ENCODE measurements at regions not wholly inside any gene's neighbourhood (a gene's known extent, or its start where the extent isn't known, plus 50 kb on each side); places are given as distances from the start of the nearest gene placed in this dataset.

GRCh38 chr1:99461499-99461898, 184.4 kb upstream of the PALMD start:
- H3K27ac Mint-ChIP-seq: no peak overlapping the region
- no peak for ATAC-seq (replicated peaks)
- no peaks in the 10 kb centered on the region for H3K9me3 Mint-ChIP-seq
- no peak overlapping the region for H3K4me3 Mint-ChIP-seq
- H3K36me3 Mint-ChIP-seq (ENCODE audit: low read depth): no peaks in the 10 kb centered on the region
- H3K27me3 Mint-ChIP-seq: peaks cover 11% of the 10 kb centered on the region
- no peaks in the 10 kb centered on the region for H3K4me1 Mint-ChIP-seq

DNA sequence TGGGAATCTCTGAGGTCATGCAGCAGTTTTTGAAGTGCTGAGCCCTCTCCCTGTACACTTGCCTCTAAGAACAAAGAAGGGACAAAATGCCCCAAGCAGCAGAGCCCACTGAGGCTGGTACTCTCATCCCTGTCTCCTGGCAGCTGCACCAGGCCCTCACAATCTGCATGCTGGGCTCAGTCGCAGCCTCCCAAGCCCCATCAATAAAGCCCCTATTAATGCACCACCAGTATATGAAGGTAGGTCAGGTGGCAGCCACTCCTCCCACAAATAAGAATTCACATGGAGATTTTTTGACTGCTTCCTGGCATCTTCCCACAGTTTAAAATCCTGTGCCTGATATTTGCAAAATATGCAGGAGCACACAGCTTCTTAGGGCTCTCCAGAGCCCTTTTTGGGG, 181.2 kb upstream of the PALMD start:
- Mint-ChIP-seq H3K4me3 (no peak overlapping the region), H3K9me3 (no peaks in the 10 kb centered on the region), H3K27me3 (peaks cover 3% of the 10 kb centered on the region), H3K4me1 (no peaks in the 10 kb centered on the region), H3K36me3 (ENCODE audit: low read depth) (no peaks in the 10 kb centered on the region), H3K27ac (no peak overlapping the region)
- ATAC-seq (replicated peaks): no peak

DNA sequence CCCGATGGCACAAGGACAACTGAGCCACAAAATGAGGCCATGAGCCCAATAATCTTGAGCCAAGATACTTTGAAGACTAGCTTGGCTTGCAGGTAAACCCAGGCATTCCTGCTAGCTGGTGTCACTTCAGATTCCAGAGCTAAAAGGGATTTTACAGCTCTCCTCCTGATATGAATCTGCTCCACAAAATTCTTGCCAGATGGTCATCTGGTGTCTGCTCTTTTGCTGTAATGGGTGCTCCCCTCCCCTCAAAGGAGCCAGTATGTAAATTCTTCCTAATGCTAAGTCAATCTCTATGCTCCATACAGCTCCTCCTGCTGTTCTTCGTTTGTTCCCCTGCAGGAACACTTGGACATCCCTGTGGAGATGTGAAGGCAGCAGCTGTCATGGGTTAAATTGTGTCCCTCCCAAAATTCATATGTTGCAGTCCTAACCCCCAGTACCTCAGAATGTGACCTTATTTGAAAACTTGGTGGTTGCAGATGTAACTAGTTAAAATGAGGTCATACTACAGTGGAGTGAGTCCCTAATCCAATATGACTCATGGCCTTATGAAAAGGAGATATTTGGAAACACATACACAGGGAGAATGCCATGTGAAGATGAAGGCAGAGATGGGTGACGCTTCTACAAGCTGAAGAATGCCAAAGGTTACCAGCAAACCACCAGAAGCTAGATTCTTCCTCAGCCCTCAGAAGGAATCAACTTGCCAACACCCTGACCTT, 180.6 kb upstream of the PALMD start:
- no peaks in the 10 kb centered on the region for H3K4me1 Mint-ChIP-seq
- no peak overlapping the region for H3K27ac Mint-ChIP-seq
- no peak overlapping the region for H3K4me3 Mint-ChIP-seq
- no peaks in the 10 kb centered on the region for H3K36me3 Mint-ChIP-seq (ENCODE audit: low read depth)
- no peak for ATAC-seq (replicated peaks)
- peaks cover 3% of the 10 kb centered on the region for H3K27me3 Mint-ChIP-seq
- H3K9me3 Mint-ChIP-seq: no peaks in the 10 kb centered on the region

- H3K4me3 Mint-ChIP-seq: no peak overlapping the region
- ATAC-seq (replicated peaks): no peak
- no peaks in the 10 kb centered on the region for H3K36me3 Mint-ChIP-seq (ENCODE audit: low read depth)
- no peaks in the 10 kb centered on the region for H3K9me3 Mint-ChIP-seq
- H3K27me3 Mint-ChIP-seq: peaks cover 3% of the 10 kb centered on the region
- H3K27ac Mint-ChIP-seq: no peak overlapping the region
- no peaks in the 10 kb centered on the region for H3K4me1 Mint-ChIP-seq
These were observed 178.3 kb upstream of the PALMD start for GRCh38 chr1:99467645-99468044.

DNA sequence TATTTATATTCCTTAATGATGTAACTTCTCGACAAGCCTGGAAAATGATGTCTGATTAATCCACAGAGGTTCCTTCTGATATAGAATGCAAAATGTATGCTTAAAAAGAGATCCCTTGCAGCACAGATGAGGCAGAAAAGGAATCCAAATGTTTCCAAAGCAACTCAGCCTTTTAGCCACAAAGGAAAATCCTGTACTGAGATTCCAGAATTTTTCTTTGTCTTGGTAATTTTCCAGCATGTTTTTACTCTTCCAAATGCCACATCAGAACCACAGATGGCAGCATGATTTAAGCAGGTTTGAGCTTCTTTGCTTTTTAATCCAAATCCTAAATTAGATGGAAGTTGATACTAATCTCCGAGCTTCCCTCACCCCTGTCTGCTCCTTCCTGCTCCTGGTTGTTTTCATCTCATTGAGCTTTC, 176.4 kb upstream of the PALMD start:
- H3K4me1 Mint-ChIP-seq: no peaks in the 10 kb centered on the region
- H3K4me3 Mint-ChIP-seq: no peak overlapping the region
- H3K27me3 Mint-ChIP-seq: peaks cover 3% of the 10 kb centered on the region
- no peaks in the 10 kb centered on the region for H3K36me3 Mint-ChIP-seq (ENCODE audit: low read depth)
- no peak for ATAC-seq (replicated peaks)
- H3K27ac Mint-ChIP-seq: no peak overlapping the region
- no peaks in the 10 kb centered on the region for H3K9me3 Mint-ChIP-seq

DNA sequence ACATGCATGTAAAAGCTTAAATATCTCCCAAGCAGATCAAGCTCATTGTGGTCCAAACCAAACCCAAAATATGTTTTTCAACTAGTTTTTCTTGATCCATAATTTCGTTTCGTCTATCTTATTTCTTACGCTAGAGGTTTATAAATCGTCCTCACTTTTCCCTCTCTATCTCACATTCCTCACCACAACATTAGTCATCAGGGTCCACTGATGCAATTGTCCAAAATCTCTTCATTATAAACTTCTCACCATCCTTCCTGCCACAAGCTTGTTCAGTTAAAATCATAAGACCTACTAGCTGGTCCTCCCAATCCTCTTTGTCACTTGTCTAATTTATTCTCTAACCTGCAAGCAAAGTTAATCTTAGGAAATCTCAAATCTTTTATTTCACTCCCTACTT, 173.0 kb upstream of the PALMD start:
- peaks cover 3% of the 10 kb centered on the region for H3K27me3 Mint-ChIP-seq
- no peaks in the 10 kb centered on the region for H3K36me3 Mint-ChIP-seq (ENCODE audit: low read depth)
- no peaks in the 10 kb centered on the region for H3K4me1 Mint-ChIP-seq
- no peak for ATAC-seq (replicated peaks)
- no peak overlapping the region for H3K4me3 Mint-ChIP-seq
- H3K27ac Mint-ChIP-seq: no peak overlapping the region
- no peaks in the 10 kb centered on the region for H3K9me3 Mint-ChIP-seq

DNA sequence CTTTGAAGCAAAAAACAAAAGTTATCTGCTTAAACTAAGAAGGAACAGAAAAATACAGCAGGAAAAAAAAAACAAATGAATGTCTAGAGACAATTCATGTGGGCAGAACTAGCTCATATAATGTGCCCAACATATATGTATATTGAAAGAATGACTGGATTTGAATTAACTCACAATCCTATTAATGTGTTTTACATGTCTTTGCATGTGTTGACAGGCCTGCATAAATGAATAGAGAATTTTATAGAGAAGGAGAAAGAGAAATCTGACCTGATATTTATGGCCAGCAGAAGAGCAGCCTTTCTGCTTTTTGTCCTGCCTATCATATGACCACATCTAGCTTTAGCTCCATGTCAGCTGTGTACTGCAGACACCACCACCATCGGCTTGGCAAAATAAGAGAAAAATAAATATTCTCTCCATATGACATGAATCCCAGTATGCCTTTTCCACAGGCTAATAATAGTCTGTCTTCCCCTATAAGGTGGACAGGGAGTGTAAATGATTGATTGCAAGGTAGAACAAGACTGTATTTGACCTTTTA, 171.5 kb upstream of the PALMD start:
- ATAC-seq (replicated peaks): no peak
- H3K9me3 Mint-ChIP-seq: no peaks in the 10 kb centered on the region
- H3K4me1 Mint-ChIP-seq: no peaks in the 10 kb centered on the region
- H3K27ac Mint-ChIP-seq: no peak overlapping the region
- peaks cover 6% of the 10 kb centered on the region for H3K27me3 Mint-ChIP-seq
- H3K36me3 Mint-ChIP-seq (ENCODE audit: low read depth): no peaks in the 10 kb centered on the region
- H3K4me3 Mint-ChIP-seq: no peak overlapping the region

DNA sequence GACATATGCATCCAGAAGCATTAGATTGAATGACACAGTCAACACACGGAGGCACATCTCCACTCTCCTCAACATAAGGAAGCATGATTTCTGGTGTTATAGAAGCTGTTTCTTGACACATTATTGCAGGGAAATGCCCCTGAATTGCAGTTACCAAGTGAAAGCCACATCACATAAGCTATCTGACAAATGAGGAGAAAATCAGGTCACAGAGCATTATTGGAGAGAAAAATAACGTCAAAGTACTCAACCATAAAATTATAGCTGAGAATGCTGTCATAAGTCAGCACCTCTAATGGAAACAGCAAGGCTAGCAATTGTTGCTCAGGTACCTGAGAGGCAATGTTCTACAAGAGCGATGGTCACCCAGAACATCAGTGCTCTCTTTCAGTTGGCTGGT, 169.9 kb upstream of the PALMD start:
- Mint-ChIP-seq H3K36me3 (ENCODE audit: low read depth) (no peaks in the 10 kb centered on the region), H3K4me3 (no peak overlapping the region), H3K9me3 (no peaks in the 10 kb centered on the region), H3K27ac (no peak overlapping the region), H3K4me1 (no peaks in the 10 kb centered on the region), H3K27me3 (peaks cover 6% of the 10 kb centered on the region)
- ATAC-seq (replicated peaks): no peak

DNA sequence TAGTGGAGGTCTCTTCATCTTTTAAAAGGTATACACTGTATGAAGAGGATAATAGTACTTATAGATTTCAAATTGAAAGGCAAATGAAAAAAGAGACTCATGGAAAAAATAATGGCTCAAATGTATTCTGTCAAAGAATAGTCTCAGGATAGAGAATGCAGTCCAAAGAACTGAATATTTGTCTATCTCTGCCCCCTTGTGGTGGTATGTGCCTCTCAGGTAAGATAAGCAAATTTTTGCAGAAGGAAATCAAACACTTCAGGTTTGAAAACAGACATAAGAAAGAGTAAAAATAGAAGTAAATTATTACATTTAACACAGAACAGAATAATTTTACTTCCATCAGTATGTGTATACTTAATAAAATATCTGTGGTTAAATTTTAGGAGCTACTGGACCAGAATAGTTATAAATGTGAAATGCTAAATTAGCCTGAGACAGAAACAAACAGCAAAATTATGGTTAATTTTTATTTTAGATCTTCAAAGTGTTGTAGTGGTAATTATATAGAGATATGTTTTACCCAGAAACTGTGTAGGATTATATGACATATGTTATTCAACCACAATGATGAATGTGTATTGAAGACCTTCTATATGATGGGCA, 164.4 kb upstream of the PALMD start:
- no peak overlapping the region for H3K4me3 Mint-ChIP-seq
- H3K27me3 Mint-ChIP-seq: peaks cover 12% of the 10 kb centered on the region
- H3K36me3 Mint-ChIP-seq (ENCODE audit: low read depth): no peaks in the 10 kb centered on the region
- ATAC-seq (replicated peaks): no peak
- H3K9me3 Mint-ChIP-seq: no peaks in the 10 kb centered on the region
- no peak overlapping the region for H3K27ac Mint-ChIP-seq
- H3K4me1 Mint-ChIP-seq: no peaks in the 10 kb centered on the region

GRCh38 chr1:99482286-99482685, 163.6 kb upstream of the PALMD start:
- Mint-ChIP-seq H3K4me3 (no peak overlapping the region), H3K36me3 (ENCODE audit: low read depth) (no peaks in the 10 kb centered on the region), H3K27me3 (peaks cover 12% of the 10 kb centered on the region), H3K9me3 (no peaks in the 10 kb centered on the region), H3K27ac (no peak overlapping the region), H3K4me1 (no peaks in the 10 kb centered on the region)
- ATAC-seq (replicated peaks): no peak

DNA sequence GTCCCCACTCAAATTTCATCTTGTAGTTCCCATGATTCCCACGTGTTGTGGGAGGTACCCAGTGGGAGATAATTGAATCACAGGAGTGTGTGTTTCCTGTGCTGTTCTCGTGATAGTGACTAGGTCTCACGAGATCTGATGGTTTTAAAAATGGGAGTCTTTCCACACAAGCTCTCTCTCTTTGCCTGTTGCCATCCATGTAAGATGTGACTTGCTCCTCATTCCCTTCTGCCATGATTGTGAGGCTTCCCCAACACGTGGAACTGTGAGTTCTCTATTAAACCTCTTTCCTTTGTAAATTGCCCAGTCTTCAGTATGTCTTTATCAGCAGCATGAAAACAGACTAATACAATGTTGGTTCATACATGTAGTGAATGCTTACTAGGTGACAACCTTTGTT, 163.2 kb upstream of the PALMD start:
- Mint-ChIP-seq H3K4me3 (no peak overlapping the region), H3K27me3 (peaks cover 12% of the 10 kb centered on the region), H3K27ac (no peak overlapping the region), H3K4me1 (no peaks in the 10 kb centered on the region), H3K36me3 (ENCODE audit: low read depth) (no peaks in the 10 kb centered on the region), H3K9me3 (no peaks in the 10 kb centered on the region)
- no peak for ATAC-seq (replicated peaks)

- no peak overlapping the region for H3K27ac Mint-ChIP-seq
- H3K4me1 Mint-ChIP-seq: no peaks in the 10 kb centered on the region
- ATAC-seq (replicated peaks): no peak
- no peaks in the 10 kb centered on the region for H3K9me3 Mint-ChIP-seq
- no peaks in the 10 kb centered on the region for H3K36me3 Mint-ChIP-seq (ENCODE audit: low read depth)
- H3K4me3 Mint-ChIP-seq: no peak overlapping the region
- H3K27me3 Mint-ChIP-seq: peaks cover 11% of the 10 kb centered on the region
These were observed 155.9 kb upstream of the PALMD start for GRCh38 chr1:99490031-99490430.

- ATAC-seq (replicated peaks): no peak
- Mint-ChIP-seq H3K4me1 (no peaks in the 10 kb centered on the region), H3K27me3 (peaks cover under 1% of the 10 kb centered on the region), H3K9me3 (no peaks in the 10 kb centered on the region), H3K4me3 (no peak overlapping the region), H3K27ac (no peak overlapping the region), H3K36me3 (ENCODE audit: low read depth) (no peaks in the 10 kb centered on the region)
These were observed 149.8 kb upstream of the PALMD start for GRCh38 chr1:99496067-99496466.

DNA sequence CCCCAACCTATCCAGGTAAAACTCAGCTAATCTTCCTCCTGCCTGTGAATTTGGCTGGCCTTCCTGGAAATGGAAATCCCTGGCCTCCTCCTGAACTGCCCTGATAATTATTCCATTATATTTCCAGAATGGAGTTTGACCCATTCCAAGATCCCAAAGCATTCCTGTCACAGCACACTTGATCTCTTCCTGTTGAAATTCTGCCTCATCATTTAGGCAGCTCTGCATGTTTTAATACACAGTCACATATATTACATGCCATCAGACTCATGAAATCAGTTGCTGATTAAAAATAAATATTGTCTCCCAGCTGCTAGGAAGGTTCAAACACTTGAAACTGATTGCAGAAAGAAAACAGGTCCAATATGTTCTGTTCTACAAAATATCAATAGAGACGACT, 148.2 kb upstream of the PALMD start:
- no peak overlapping the region for H3K4me3 Mint-ChIP-seq
- no peaks in the 10 kb centered on the region for H3K4me1 Mint-ChIP-seq
- no peak for ATAC-seq (replicated peaks)
- H3K27ac Mint-ChIP-seq: no peak overlapping the region
- no peaks in the 10 kb centered on the region for H3K27me3 Mint-ChIP-seq
- H3K9me3 Mint-ChIP-seq: no peaks in the 10 kb centered on the region
- H3K36me3 Mint-ChIP-seq (ENCODE audit: low read depth): no peaks in the 10 kb centered on the region

- H3K27ac Mint-ChIP-seq: no peak overlapping the region
- H3K4me3 Mint-ChIP-seq: no peak overlapping the region
- ATAC-seq (replicated peaks): no peak
These were observed 145.4 kb upstream of the PALMD start for GRCh38 chr1:99500541-99500940.

More at GRCh38 chr1:99500541-99500940, 145.4 kb upstream of the PALMD start:
- Mint-ChIP-seq H3K4me1 (no peaks in the 10 kb centered on the region), H3K9me3 (no peaks in the 10 kb centered on the region), H3K27me3 (no peaks in the 10 kb centered on the region), H3K36me3 (ENCODE audit: low read depth) (no peaks in the 10 kb centered on the region)
